ENCODE measurements at regions not wholly inside any gene's neighbourhood (a gene's known extent, or its start where the extent isn't known, plus 50 kb on each side); places are given as distances from the start of the nearest gene placed in this dataset.

DNA sequence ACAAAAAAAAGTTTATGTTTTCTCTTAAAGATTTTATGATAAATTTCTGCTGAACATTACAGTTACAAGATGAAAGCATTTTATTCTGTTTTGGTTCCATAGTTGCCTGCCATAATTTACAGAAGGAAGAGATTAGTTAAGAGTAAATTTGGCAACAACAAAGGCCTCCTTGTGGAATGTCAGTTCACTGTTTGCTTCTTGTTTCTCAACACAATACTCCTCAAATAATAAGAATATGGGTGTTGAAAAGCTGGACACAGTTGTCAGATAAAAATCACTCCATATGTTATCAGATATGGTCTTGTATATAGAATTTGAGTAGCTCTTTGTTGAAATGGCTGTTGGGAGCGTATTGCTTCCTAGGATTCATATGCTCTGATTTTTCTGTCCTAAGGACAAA, 359.5 kb downstream of the CPS1 start:
- H3K4me3 ChIP-seq (ENCODE audit: low read depth, low read length), result no peak overlapping the region
- H3K36me3 ChIP-seq (replicated peaks), result no peaks in the 10 kb centered on the region
- H3K27ac ChIP-seq, result no peak overlapping the region
- TF ChIP-seq, protein P1, sequence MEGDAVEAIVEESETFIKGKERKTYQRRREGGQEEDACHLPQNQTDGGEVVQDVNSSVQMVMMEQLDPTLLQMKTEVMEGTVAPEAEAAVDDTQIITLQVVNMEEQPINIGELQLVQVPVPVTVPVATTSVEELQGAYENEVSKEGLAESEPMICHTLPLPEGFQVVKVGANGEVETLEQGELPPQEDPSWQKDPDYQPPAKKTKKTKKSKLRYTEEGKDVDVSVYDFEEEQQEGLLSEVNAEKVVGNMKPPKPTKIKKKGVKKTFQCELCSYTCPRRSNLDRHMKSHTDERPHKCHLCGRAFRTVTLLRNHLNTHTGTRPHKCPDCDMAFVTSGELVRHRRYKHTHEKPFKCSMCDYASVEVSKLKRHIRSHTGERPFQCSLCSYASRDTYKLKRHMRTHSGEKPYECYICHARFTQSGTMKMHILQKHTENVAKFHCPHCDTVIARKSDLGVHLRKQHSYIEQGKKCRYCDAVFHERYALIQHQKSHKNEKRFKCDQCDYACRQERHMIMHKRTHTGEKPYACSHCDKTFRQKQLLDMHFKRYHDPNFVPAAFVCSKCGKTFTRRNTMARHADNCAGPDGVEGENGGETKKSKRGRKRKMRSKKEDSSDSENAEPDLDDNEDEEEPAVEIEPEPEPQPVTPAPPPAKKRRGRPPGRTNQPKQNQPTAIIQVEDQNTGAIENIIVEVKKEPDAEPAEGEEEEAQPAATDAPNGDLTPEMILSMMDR (IDR thresholded peaks at IDR 0.05; ENCODE audit: low read depth, low read length, missing control alignments), result no peak
- DNase-seq, result no peak
- H3K27me3 ChIP-seq (replicated peaks), result no peaks in the 10 kb centered on the region
- in situ Hi-C loops (cut with HindIII; ENCODE audit: low pct_ligation_motif_present, low sequenced_read_pairs), result no loop called here

DNA sequence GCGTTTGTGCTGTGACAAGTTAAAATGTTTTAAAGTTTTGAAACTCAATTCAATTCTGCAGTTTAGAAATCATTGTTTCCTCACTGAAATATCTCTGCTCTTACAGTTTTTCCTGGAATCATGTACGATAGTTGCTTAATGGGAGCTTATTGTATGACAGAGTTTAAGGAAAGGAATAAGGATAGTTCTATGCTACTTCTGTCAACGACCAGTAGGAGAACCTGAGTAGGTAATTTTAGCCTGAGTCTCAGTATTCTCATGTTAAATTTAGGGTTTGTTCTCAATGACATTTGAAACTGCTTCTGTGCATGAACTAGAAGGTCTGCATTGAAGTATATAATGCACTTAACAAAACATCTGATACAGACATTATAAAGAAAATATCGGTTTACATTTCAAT, 361.1 kb downstream of the CPS1 start:
- Histone ChIP-seq H3K36me3 (replicated peaks) (no peaks in the 10 kb centered on the region), H3K27ac (no peak overlapping the region), H3K27me3 (replicated peaks) (no peaks in the 10 kb centered on the region), H3K4me3 (ENCODE audit: low read depth, low read length) (no peak overlapping the region)
- in situ Hi-C loops (cut with HindIII; ENCODE audit: low pct_ligation_motif_present, low sequenced_read_pairs), result no loop called here
- no peak for DNase-seq
- TF ChIP-seq, protein P1 (IDR thresholded peaks at IDR 0.05; ENCODE audit: low read depth, low read length, missing control alignments), result peak; percentile 4

DNA sequence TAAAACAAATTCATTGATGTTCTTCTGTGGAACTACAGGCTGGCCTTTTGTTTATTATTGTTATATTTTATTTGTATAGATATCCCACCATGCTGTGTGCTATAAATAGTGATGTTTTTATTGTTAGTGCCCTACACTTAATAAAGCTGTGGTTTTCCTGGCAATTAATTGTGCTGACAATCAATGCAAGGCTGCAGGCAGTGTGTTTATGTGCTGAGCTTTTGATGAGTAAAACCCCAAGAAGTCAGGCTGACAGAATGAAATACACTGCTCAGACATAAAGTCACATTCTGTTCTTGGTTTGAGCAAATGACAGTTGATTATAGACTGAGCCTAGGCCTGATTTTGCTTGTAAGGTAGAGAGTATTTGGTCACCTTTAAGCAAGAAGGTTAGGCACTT, 362.7 kb downstream of the CPS1 start:
- TF ChIP-seq, protein P1 (IDR thresholded peaks at IDR 0.05; ENCODE audit: low read depth, low read length, missing control alignments), result no peak
- Histone ChIP-seq H3K36me3 (replicated peaks) (no peaks in the 10 kb centered on the region), H3K4me3 (ENCODE audit: low read depth, low read length) (no peak overlapping the region), H3K27me3 (replicated peaks) (no peaks in the 10 kb centered on the region), H3K27ac (no peak overlapping the region)
- DNase-seq, result no peak
- in situ Hi-C loops (cut with HindIII; ENCODE audit: low pct_ligation_motif_present, low sequenced_read_pairs), result no loop called here

DNA sequence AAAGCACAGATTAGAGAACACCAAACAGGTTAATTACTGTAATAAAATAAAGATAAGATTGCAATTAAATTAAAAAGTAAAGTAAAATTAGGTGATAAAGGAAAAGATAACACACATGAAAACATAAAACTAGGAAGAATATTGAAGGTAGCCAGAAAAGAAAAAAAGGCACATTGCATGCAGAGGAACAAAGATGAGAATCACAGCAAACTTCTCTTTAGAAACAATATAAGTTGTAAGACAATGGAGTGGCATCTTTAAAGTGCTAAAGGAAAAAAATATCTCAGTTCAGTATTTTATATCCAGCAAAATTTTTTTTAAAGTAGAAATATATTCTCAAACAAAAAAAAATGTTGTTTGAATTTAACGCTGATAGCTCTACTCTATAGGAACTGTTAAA, 366.0 kb downstream of the CPS1 start:
- Histone ChIP-seq H3K27me3 (replicated peaks) (no peaks in the 10 kb centered on the region), H3K27ac (no peak overlapping the region), H3K4me3 (ENCODE audit: low read depth, low read length) (no peak overlapping the region), H3K36me3 (replicated peaks) (no peaks in the 10 kb centered on the region)
- TF ChIP-seq, protein P1 (IDR thresholded peaks at IDR 0.05; ENCODE audit: low read depth, low read length, missing control alignments), result no peak
- in situ Hi-C loops (cut with HindIII; ENCODE audit: low pct_ligation_motif_present, low sequenced_read_pairs), result no loop called here
- DNase-seq, result no peak

GRCh38 chr2:210928714-210929113, 372.3 kb downstream of the CPS1 start:
- no peak overlapping the region for H3K27ac ChIP-seq
- TF ChIP-seq, protein P1 (IDR thresholded peaks at IDR 0.05; ENCODE audit: low read depth, low read length, missing control alignments), result no peak
- H3K36me3 ChIP-seq (replicated peaks), result no peaks in the 10 kb centered on the region
- H3K27me3 ChIP-seq (replicated peaks), result no peaks in the 10 kb centered on the region
- no peak for DNase-seq
- in situ Hi-C loops (cut with HindIII; ENCODE audit: low pct_ligation_motif_present, low sequenced_read_pairs), result no loop called here
- no peak overlapping the region for H3K4me3 ChIP-seq (ENCODE audit: low read depth, low read length)

DNA sequence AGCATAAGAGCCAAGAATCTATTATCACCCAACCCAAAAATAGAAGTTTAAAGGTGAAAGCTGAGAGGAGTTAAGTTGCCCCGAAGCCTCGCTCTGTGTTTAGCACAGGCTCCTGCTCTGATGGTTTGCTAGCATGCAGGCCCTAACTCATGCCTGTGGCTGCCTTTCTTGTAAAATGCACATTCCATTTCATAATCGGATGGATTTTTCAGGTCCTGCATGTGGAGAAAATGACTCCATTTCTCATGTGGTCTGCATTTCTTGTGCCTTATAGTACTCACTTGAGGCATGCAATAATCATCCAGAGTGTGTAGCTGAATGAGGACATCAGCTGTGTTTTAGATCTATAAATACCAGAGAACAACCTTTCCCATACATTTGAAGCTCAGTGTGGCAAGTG, 381.8 kb downstream of the CPS1 start:
- H3K27me3 ChIP-seq (replicated peaks), result no peaks in the 10 kb centered on the region
- in situ Hi-C loops (cut with HindIII; ENCODE audit: low pct_ligation_motif_present, low sequenced_read_pairs), result no loop called here
- TF ChIP-seq, protein P1 (IDR thresholded peaks at IDR 0.05; ENCODE audit: low read depth, low read length, missing control alignments), result no peak
- no peak overlapping the region for H3K27ac ChIP-seq
- peak; percentile 20 for DNase-seq
- no peak overlapping the region for H3K4me3 ChIP-seq (ENCODE audit: low read depth, low read length)
- no peaks in the 10 kb centered on the region for H3K36me3 ChIP-seq (replicated peaks)
